HG02642 (cell line): ENCODE measurements at regions not wholly inside any gene's neighbourhood (a gene's known extent, or its start where the extent isn't known, plus 50 kb on each side); places are given as distances from the start of the nearest gene placed in this dataset.
A peak's percentile ranks its signal among the peaks of the same experiment; 100 is the strongest.
"Not testable (repeated sequence)": the region's sequence is repeated elsewhere in the genome, so short reads cannot be mapped to it uniquely, and the experiment has no call there.

Experiments used
- ATAC-seq: cut with Tn5 transposase; IDR thresholded peaks from one replicate; pipeline ENCODE4 v1.9.1; 2021; ENCODE audit warnings: mild to moderate bottlenecking; ENCODE audit not compliant: unreplicated experiment, poor library complexity

DNA sequence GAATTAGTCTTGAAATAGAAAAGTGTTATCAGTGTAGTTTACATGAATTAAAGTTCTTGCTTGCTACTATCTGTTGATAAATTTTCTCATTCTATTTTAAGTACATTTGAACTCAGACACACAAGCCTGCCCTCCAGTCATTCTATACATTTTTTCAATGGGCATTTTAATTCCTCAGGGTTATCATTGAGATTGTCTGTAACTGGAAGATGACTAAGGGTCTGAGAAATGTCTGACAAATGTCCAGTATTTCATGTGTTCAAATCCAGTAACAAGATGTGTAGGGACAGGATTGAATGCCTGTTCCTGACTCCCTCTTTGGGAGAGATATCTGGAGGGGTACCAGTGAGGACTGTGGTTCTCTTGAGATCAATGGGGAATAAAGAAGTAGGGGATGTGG is 223.9 kb upstream of the ADAMTSL1 start:
- ATAC-seq: no peak

DNA sequence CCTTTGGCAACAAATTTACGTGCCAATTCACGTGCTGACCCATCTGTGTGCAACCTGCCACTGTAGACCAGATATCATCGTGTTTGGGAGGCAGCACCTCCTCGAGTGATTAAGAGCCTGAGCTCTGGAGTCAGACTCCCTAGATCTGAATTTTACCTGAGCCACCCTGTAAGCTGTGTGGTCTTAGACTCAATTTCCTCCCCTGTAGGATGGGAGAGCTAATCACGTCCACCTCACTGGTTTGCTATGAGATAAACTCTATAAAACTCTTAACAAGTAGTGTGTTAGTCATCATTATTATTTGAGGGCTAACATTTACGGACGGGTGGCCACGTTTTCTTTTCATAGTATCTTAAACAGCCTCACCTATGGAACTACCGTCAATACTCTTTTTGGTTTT is 220.0 kb upstream of the ADAMTSL1 start:
- no peak for ATAC-seq

DNA sequence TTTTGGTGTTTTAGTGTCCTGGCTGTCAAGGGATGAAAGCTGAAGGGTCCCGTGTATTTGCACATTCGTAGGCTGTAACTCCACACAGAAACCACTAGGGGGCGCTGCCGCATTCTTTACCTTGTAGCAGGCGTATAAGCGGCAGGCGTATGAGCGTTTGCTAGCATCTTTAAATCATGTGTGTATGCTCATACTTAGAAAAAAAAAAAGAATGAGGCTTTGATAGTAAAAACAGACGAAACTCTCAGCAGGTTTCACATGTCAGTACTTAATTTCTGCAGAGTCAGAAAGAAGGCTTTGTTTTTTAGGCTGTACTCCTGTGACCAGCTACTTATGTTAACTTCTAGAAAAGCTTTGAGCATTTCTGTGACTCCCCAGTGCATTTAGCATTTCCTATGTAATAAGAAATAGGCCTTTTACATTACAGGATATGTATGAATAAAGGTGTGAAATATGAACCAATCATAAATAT is 218.8 kb upstream of the ADAMTSL1 start:
- ATAC-seq: peak; percentile 98

DNA sequence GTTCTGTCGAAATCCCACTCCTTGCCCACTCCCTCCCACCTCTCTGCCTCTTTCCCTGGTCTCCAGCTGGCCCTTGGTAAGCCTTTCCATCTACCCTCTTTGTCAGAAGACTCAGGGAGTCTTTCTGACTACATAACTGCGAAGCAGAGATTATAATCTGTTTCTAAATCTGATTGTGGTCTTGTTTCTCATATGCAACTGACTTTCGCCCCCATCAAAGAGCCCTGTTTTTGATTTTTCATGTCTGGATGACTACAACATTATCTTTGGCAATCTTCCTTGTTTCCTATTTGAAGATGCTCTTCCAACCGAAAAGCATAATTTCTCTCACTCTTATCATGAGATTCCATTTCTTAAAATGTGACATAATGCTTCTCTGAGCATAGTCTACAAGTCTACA is 218.2 kb upstream of the ADAMTSL1 start:
- no peak for ATAC-seq

DNA sequence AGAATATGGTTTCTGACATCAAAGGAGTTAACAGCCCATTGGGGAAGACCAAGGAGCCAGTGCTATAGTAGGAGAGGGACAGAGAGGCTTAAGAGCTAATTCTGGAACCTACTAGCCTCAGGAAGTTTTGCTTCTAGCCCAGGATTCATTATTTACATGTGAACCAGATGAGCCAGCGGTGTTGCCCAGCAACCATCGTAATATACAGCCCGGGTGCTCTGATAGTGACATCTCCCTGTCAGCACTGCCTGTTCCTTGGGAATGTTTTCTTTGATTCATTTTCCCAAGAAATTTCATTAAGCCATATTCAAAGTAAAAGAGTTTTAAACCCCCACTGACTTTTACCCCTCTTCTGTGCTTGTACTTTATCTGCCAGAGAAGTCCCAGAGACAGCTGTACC is 217.4 kb upstream of the ADAMTSL1 start:
- ATAC-seq: no peak

DNA sequence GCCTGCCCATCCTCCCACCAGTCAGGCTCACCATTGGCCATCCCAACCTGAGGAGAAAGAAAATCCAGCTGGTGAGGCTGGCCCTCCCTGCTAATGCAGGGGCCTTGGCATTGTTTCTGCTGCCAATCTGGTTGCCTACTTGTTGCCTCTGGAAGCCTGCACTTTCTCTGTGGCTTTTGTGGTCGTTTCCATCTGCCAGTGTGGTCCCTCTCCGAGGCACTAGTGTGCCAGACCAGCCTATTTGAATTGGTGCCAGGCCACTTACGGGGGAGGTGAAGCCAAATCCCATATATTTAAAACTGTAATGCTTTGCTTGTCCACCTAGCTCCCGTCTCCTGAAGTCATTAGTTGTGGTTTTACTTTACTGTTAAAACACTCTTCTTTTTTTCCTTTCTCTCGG is 213.4 kb upstream of the ADAMTSL1 start:
- no peak for ATAC-seq

DNA sequence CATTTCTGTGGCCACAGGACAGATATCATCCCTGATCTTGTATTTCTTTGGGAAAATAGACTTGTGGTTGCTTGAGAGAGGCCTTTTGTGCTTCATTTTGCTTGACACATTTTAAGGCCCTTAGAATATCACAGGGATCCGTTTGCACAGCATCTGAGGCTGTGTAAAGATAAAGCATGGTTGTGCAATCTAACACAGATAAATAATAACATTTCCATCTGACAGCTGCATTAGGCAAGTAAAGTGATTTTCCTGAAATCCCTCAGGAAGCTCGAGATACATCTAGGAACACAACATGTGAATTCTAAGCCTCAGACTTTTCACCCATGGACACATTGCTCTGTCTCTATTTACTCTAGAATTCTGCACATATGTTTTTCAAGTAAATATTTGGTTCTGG is 212.8 kb upstream of the ADAMTSL1 start:
- no peak for ATAC-seq

DNA sequence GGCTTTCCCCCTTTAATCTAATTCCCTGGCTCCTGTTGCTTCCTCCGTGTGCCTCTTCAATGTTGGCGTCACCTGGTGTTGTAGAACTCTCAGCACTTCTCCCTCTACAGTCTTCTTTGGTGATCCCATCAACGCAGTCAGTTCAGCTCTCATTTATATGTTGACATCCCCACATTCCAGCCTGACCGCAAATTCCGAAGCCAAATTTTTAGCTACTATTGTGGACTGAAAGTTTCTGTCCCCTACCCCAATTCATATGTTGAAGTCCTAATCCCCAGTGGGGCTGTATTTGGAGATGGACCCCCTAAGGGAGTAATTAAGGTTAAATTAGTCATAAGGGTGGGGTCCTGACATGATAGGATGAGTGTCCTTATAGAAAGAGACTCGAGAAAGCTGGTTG is 210.6 kb upstream of the ADAMTSL1 start:
- ATAC-seq: no peak

DNA sequence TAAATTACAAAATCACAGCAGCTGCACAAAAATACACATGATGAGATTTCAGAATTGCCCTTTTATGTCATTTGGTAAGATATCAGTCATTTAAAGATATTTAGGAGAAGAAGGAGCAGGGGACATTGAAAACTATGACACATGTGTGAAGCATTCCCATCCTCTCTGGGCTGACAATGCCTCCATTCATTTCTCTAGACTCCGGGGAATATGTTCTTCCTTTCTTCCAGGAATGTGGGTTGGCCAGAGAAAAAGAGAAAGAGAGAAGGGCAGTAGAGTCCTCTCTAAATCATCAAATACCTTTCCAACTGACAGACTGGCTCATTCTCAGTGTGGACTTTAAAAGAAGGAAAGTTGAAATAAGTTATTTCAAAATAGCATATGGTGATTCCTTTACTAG is 205.6 kb upstream of the ADAMTSL1 start:
- no peak for ATAC-seq

DNA sequence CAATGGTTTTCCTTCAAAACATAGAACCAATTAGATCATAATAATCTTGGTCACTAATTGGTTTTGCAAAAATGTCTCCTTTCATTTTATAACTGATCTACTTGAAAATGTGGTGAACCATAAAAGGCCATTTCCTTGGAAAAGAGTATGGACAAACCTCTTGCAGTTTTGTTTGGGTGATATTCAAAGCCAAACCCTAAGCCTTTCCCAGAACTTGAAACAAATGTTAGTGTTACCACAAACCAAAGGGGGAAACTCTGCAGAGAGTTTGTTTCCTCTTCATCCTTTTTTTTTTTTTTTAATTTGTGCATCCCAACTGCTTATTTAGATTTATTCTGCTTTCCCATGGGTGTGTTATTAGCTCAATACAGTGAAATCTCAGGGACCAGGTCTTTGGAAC is 204.4 kb upstream of the ADAMTSL1 start:
- ATAC-seq: no peak

DNA sequence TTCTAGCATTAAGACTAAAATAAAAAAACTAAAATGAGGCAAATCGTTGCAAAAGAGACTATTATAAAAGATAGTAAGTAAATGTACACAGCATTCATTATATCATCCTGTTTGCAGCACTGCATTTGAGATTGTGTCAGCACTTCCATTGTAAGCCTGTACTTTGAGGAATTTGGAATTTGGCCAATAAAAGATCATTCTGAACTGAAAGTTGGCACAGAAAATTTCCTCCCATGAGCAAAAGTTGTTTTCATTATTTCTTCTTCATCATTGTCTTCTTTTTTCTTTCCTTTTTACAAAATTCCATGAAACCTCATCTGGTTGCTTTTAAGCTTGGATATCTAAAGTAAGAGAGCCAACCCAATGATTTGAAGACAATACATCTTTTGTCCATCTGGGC is 199.3 kb upstream of the ADAMTSL1 start:
- no peak for ATAC-seq

DNA sequence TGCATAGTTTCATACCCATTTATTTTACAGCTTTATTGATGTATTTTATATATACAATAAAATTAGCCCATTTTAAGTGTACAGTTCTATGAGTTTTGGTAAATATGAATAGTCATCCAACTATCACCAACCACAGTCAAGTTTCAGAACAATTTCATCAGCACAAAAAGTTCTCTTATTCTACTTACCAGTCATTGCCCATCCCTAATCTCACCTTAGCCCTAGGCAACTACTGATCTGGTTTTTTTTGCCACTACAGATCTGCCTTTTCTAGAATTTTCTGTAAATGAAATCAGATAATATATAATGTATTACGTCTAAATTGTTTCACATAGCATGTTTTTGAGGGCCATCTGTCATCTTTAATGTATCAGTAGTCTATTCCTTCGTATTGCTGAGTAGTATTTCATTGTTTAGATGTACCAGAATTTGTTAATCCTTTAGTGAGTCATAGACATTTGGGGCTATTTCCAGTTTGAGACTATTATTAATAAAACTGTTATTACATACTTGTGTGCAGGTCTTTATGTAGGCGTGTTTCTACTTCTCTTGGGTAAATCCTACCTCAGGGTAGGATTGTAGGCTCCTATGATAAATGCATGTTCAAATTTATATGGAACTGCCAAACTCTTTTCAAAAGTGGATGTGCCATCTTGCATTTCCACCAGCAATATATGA is 198.5 kb upstream of the ADAMTSL1 start:
- no peak for ATAC-seq

DNA sequence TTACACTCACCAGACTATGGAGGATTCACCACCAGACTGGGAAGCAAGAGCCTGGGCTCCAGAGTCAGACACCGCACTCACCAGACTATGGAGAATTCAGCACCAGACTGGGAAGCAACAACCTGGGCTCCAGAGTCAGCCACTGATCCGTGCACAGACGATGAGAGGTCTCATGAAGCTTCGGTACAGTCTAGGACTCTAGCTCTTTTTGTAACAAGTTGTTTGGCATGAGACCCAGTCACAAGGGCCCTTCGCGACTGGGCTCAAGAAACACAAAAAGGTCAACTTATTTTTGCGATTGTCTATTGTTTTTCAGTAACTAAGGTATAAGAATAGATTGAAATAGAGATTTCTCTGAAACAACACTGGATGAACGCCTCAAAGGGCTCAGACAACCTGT is 192.7 kb upstream of the ADAMTSL1 start:
- ATAC-seq: no peak

DNA sequence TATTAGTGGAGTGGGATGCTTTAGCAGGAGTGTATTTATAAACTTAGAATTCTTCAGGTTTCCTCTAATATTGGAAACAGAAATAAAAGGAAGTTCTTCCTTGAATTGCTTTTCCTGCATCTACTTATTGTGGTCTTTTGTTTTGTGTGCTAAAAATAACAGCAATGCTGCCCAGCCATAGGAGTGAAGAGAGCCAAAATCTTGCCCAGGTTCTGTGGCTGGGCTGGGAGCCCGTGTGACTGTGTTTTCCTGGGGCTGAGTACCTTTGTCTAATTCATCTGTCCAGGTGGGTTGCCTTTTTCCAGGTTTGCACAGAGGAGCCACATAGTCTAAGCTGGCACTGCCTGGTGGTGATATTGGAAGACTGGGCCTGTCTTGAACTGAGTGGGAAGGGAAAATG is 179.7 kb upstream of the ADAMTSL1 start:
- ATAC-seq: no peak

DNA sequence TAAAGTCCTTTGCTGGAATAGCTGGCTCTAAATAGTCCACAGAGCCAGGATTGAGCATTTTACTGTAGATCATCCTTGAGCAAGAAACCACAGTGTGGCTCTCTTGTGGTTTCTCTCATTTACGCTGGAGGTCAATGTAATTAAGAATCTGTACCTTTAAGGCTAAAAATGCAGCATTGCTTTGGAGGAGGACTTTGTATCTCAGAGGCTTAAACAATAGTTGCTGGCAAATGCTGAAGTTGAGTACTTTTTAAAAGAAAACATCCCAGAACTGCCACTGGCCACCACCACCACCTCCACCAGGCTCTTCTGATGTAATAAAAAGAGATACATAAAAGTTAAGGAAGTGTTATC is 177.3 kb upstream of the ADAMTSL1 start:
- no peak for ATAC-seq

DNA sequence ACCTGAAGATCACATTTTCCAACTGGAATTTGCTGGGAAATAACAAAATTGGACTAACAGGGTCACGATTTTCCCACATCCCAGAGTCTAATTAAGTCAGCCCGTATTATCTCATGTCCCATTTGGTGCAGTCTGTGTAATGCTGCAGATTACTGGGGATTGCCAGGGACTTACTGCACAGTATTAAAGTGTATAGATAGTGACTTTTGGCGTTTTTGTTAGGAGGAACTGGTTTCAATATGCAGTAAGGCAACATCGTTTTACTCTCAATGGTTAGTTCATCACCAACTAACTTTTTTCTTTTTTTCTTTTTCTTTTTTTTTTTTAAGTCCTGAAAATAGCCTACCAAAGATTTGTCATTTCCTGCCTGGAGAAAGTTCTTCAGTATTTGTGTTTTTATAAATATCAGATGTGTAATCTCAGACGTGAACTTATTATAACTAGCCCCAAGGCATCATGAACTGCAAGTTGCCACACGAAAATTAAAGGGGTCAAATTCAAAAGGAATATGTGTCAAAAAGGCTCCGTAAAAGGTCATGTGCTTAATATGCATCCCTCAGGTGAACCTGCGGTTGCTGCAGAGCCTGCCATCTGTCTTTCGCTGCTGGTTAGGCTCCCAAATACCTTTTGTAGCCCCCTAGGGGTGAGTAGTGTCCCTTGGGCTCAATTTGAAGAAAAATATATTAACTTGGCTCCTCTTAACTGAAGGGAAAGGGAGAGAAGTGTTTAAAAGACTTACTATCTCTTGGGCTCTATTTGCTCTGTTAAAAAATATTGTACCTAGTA is 176.7 kb upstream of the ADAMTSL1 start:
- no peak for ATAC-seq

DNA sequence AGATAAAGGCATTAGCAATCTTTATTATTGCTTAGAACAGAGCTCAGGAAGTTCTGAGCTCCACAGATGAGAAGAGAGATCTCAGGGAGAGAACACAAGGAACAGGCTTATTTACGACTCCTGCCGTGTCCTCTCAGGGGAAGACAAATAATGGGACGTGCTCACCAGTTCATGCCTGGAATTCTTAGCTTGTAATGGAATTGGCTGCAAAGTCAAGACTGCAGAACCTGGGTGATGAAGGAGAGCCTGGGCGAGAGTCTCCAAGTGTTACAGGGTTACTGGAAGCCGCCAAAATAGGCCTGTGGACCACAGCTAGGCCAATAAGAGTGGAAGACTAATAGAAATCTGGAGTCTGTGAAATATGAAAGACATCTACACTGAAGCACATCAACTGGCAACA is 174.5 kb upstream of the ADAMTSL1 start:
- ATAC-seq: no peak

DNA sequence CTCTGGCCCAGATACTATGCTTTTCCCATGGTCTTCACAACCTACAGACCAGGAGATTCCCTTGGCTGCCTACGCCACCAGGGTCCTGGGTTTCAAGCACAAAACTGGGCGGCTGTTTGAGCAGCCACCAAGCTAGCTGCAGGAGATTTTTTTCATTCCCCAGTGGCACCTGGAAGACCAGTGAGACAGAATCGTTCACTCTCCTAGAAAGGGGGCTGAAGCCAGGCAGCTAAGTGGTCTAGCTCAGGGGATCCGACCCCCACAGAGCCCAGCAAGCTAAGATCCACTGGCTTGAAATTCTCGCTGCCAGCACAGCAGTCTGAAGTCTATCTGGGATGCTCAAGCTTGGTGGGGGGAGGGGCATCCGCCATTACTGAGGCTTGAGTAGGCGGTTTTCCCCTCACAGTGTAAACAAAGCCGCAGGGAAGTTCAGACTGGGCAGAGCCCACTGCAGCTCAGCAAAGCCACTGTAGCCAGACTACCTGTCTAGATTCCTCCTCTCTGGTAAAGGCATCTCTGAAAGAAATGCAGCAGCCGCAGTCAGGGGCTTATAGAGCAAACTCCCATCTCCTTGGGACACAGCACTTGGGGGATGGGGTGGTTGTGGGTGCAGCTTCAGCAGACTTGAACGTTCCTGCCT is 168.7 kb upstream of the ADAMTSL1 start:
- ATAC-seq: not testable (repeated sequence)

DNA sequence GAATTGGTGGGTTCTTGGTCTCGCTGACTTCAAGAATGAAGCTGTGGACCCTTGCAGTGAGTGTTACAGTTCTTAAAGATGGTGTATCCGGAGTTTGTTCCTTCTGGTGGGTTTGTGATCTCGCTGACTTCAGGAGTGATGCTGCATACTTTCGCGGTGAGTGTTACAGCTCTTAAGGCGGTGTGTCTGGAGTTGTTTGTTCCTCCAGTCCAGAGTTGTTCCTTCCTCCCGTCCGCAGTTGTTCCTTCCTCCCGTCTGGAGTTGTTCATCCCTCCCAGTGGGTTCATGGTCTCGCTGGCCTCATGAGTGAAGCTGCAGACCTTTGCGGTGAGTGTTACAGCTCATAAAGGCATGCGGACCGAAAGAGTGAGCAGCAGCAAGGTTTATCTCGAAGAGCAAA is 159.6 kb upstream of the ADAMTSL1 start:
- ATAC-seq: no peak

DNA sequence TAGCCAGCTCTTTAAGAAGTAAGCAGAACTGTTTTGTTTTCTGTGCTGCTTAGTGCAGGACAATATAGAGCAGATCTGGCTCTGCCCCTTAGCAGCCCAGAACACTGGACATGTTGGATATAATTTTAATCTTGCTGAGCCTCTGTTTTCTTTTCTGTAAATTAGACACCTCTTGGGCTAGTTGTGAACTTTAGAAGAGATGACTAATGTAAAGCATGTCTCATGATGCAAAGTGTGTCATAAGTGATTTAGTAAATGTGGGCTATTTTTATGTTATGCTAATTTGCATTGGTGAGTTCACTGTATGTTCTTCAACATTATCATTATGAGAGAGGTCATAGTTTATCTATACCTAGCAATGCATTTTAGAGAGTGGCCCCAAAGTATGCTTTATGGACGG is 156.1 kb upstream of the ADAMTSL1 start:
- no peak for ATAC-seq

DNA sequence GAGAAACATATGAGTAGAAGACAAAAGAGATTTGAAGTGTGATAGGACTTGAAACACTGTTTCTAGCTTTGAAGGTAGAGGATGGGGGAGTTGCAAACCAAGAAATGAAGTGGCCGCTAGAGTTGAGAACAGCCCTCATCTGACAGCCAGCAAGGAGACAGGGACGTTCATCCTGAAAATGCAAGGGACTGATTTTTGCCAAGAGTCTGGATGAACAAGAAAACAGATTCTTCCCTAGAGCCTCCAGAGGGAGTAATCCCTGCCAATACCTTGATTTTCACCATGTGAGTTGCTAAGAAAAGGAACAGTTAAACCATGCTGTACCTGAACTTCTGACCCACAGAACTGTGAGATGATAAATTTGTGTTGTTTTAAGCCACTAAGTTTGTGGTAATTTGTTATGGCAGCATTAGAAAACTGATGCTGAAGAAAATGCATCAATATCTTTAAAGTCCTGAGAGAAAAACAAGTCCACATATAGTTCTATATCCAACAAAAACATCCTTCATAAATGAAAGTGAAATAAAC is 154.0 kb upstream of the ADAMTSL1 start:
- ATAC-seq: no peak
